Esophagus muscularis mucosa (tissue), 4 donors: ENCODE measurements at regions not wholly inside any gene's neighbourhood (a gene's known extent, or its start where the extent isn't known, plus 50 kb on each side); places are given as distances from the start of the nearest gene placed in this dataset.

ENCODE experiments used
- CTCF ChIP-seq, 3 experiments: fragments of 200-600 bp in 2 of 3; fragments of 450-650 bp in 1 of 3; sonication (generic) in 2 of 3; IDR thresholded peaks; one replicate each; pipeline ENCODE4 v1.5.1; 2017 to 2019; ENCODE audit warnings: antibody characterized with exemption in 3 of 3, mild to moderate bottlenecking in 2 of 3, moderate library complexity in 1 of 3
- EP300 ChIP-seq: sonication (generic); formaldehyde crosslinking; IDR thresholded peaks from one replicate; pipeline ENCODE4 v1.6.1; 2017; ENCODE audit warnings: antibody characterized with exemption
- POLR2A ChIP-seq: fragments of 450-650 bp; IDR thresholded peaks from one replicate; pipeline ENCODE4 v1.6.1; 2017; ENCODE audit warnings: antibody characterized with exemption, moderate library complexity, mild to moderate bottlenecking, low read depth
- POLR2AphosphoS5 ChIP-seq, 2 donors: sonication (generic); formaldehyde crosslinking; IDR thresholded peaks; one replicate each; pipeline ENCODE4 v1.6.1; 2017; ENCODE audit warnings: antibody characterized with exemption in 2 of 2

- TF ChIP-seq CTCF (IDR thresholded peaks at IDR 0.05) (no peak), POLR2AphosphoS5 (IDR thresholded peaks at IDR 0.05) (no peak), EP300 (no peak), POLR2A (no peak)
Measured at GRCh38 chr13:78040205-78040830, 121.7 kb upstream of the EDNRB start.
